ENCODE measurements at regions not wholly inside any gene's neighbourhood (a gene's known extent, or its start where the extent isn't known, plus 50 kb on each side); places are given as distances from the start of the nearest gene placed in this dataset.

- WGBS, 2 donors, result 81 to 83% methylated on average over 5 of the region's 5 CpGs
- Histone ChIP-seq H3K9me3 (no peaks in the 10 kb centered on the region), H3K27ac (no peak overlapping the region), H3K36me3 (ENCODE audit: low read depth, missing control alignments) (no peaks in the 10 kb centered on the region), H3K4me1 (no peaks in the 10 kb centered on the region), H3K4me3 (no peak overlapping the region), H3K27me3 (no peaks in the 10 kb centered on the region)
- DNase-seq, result no peak
- no peak for TF ChIP-seq POLR2A (IDR thresholded peaks at IDR 0.05)
- TF ChIP-seq, protein P1, sequence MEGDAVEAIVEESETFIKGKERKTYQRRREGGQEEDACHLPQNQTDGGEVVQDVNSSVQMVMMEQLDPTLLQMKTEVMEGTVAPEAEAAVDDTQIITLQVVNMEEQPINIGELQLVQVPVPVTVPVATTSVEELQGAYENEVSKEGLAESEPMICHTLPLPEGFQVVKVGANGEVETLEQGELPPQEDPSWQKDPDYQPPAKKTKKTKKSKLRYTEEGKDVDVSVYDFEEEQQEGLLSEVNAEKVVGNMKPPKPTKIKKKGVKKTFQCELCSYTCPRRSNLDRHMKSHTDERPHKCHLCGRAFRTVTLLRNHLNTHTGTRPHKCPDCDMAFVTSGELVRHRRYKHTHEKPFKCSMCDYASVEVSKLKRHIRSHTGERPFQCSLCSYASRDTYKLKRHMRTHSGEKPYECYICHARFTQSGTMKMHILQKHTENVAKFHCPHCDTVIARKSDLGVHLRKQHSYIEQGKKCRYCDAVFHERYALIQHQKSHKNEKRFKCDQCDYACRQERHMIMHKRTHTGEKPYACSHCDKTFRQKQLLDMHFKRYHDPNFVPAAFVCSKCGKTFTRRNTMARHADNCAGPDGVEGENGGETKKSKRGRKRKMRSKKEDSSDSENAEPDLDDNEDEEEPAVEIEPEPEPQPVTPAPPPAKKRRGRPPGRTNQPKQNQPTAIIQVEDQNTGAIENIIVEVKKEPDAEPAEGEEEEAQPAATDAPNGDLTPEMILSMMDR (IDR thresholded peaks at IDR 0.05), result no peak
- intact Hi-C loops (cut with DNase I; ENCODE audit: low total_unique reads), result no loop called here
Observed at GRCh38 chr3:15918988-15919387, 121.2 kb upstream of the ANKRD28 start.

DNA sequence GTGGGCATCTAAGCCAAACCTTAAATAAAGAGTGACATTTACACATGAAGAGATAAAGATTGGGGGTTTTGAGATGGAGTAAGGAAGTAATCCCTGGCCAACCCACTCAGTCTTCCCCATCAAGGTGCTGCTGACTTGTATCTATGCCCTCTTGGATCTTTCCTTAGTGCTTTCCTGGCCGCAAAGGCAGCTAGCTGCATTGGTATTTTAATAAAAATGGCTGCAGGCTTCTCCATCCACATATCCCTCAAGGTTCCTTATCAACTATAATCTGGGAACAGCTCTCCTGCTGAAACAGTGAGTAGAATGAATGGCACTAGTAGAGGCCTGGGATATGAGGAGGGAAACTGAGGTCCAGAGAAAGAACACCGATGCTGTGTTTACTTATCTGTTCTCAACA lies 122.2 kb upstream of the ANKRD28 start:
- Histone ChIP-seq H3K36me3 (ENCODE audit: low read depth, missing control alignments) (no peaks in the 10 kb centered on the region), H3K4me1 (no peaks in the 10 kb centered on the region), H3K4me3 (no peak overlapping the region), H3K9me3 (no peaks in the 10 kb centered on the region), H3K27ac (no peak overlapping the region), H3K27me3 (no peaks in the 10 kb centered on the region)
- no peak for DNase-seq
- intact Hi-C loops (cut with DNase I; ENCODE audit: low total_unique reads), result no loop called here
- 93 to 96% methylated on average over 2 of the region's 2 CpGs for WGBS, 2 donors
- TF ChIP-seq, protein P1 (IDR thresholded peaks at IDR 0.05), result no peak

- Histone ChIP-seq H3K9me3 (no peaks in the 10 kb centered on the region), H3K4me1 (no peaks in the 10 kb centered on the region), H3K4me3 (no peak overlapping the region), H3K36me3 (ENCODE audit: low read depth, missing control alignments) (no peaks in the 10 kb centered on the region), H3K27me3 (no peaks in the 10 kb centered on the region), H3K27ac (no peak overlapping the region)
- TF ChIP-seq, protein P1 (IDR thresholded peaks at IDR 0.05), result no peak
- TF ChIP-seq POLR2A (IDR thresholded peaks at IDR 0.05), result no peak
- 88 to 89% methylated on average over 5 of the region's 5 CpGs for WGBS, 2 donors
- no peak for DNase-seq
- intact Hi-C loops (cut with DNase I; ENCODE audit: low total_unique reads), result no loop called here
Observed at GRCh38 chr3:15923640-15924405, 126.0 kb upstream of the ANKRD28 start.

GRCh38 chr3:15924914-15925313 lies 127.1 kb upstream of the ANKRD28 start:
- intact Hi-C loops (cut with DNase I; ENCODE audit: low total_unique reads), result no loop called here
- 78 to 83% methylated on average over 2 of the region's 2 CpGs for WGBS, 2 donors
- H3K9me3 ChIP-seq, result no peaks in the 10 kb centered on the region

More at GRCh38 chr3:15924914-15925313, 127.1 kb upstream of the ANKRD28 start:
- Histone ChIP-seq H3K27me3 (no peaks in the 10 kb centered on the region), H3K4me1 (no peaks in the 10 kb centered on the region), H3K36me3 (ENCODE audit: low read depth, missing control alignments) (no peaks in the 10 kb centered on the region), H3K27ac (no peak overlapping the region), H3K4me3 (no peak overlapping the region)
- no peak for DNase-seq
- TF ChIP-seq, protein P1 (IDR thresholded peaks at IDR 0.05), result no peak
- TF ChIP-seq POLR2A (IDR thresholded peaks at IDR 0.05), result no peak
